Uterus (tissue), 3 donors: ENCODE measurements at regions not wholly inside any gene's neighbourhood (a gene's known extent, or its start where the extent isn't known, plus 50 kb on each side); places are given as distances from the start of the nearest gene placed in this dataset.

Experiments
- DNase-seq, 2 donors: peaks; one replicate each; pipeline ENCODE4 v3.0.0-alpha.2; 2019 to 2020
- H3K27ac ChIP-seq, 2 donors: fragments of 200-600 bp; sonication (generic); 1 replicate in 1 of 2; 2 replicates in 1 of 2; pipeline ENCODE4 v1.5.1; 2016 to 2018
- H3K27me3 ChIP-seq, 2 donors: fragments of 200-600 bp; sonication (generic); one replicate each; pipeline ENCODE4 v1.5.1; 2018 to 2019; ENCODE audit warnings: control low read depth in 1 of 2
- H3K36me3 ChIP-seq, 2 donors: fragments of 200-600 bp; sonication (generic); one replicate each; pipeline ENCODE4 v1.5.1; 2019; ENCODE audit warnings: control low read depth in 1 of 2
- H3K4me1 ChIP-seq, 2 donors: fragments of 200-600 bp; sonication (generic); one replicate each; pipeline ENCODE4 v1.5.1; 2018 to 2019; ENCODE audit warnings: control low read depth in 1 of 2
- H3K4me3 ChIP-seq, 2 donors: fragments of 200-600 bp; sonication (generic); 1 replicate in 1 of 2; 2 replicates in 1 of 2; pipeline ENCODE4 v1.5.1; 2018 to 2019; ENCODE audit warnings: mild to moderate bottlenecking in 1 of 2
- H3K9me3 ChIP-seq, 2 donors: fragments of 200-600 bp; sonication (generic); one replicate each; pipeline ENCODE4 v1.5.1; 2019; ENCODE audit warnings: control low read depth in 1 of 2
- CTCF ChIP-seq, 4 experiments: fragments of 200-600 bp in 2 of 4; fragments of 450-650 bp in 2 of 4; sonication (generic) in 2 of 4; IDR thresholded peaks; one replicate each; pipeline ENCODE4 v1.5.1; 2016 to 2019; ENCODE audit warnings: antibody characterized with exemption in 4 of 4, mild to moderate bottlenecking in 2 of 4, moderate library complexity in 1 of 4
- POLR2A ChIP-seq, 2 donors: fragments of 450-650 bp; IDR thresholded peaks; one replicate each; pipeline ENCODE4 v1.6.1; 2016; ENCODE audit warnings: antibody characterized with exemption in 2 of 2, mild to moderate bottlenecking in 1 of 2, moderate library complexity in 1 of 2
- intact Hi-C: fragments of 100-400 bp; cut with DNase I; formaldehyde crosslinking; loops from one replicate; pipeline ENCODE4 v1.15.1; 2023; ENCODE audit warnings: low total_unique reads
- donor health status: DM: yes; HTN: yes; CAD: no.

GRCh38 chr5:32522429-32523143 is 62.8 kb upstream of the SUB1 start:
- H3K27ac ChIP-seq: no peak overlapping the region
- intact Hi-C loops: no loop called here
- DNase-seq: peak in 1 of 2 donors; percentile 48

GRCh38 chr5:32521481-32521880 is 63.9 kb upstream of the SUB1 start:
- intact Hi-C loops: no loop called here
- Histone ChIP-seq H3K4me3 (no peak overlapping the region), H3K27me3 (no peaks in the 10 kb centered on the region), H3K36me3 (no peaks in the 10 kb centered on the region), H3K4me1 (no peaks in the 10 kb centered on the region), H3K27ac (no peak overlapping the region), H3K9me3 (no peaks in the 10 kb centered on the region)
- TF ChIP-seq POLR2A (IDR thresholded peaks at IDR 0.05) (no peak), CTCF (IDR thresholded peaks at IDR 0.05) (no peak)
- DNase-seq: no peak

More at GRCh38 chr5:32522429-32523143, 62.8 kb upstream of the SUB1 start:
- no peak for TF ChIP-seq CTCF (IDR thresholded peaks at IDR 0.05)
- TF ChIP-seq POLR2A (IDR thresholded peaks at IDR 0.05): no peak
- Histone ChIP-seq H3K27me3 (no peaks in the 10 kb centered on the region), H3K36me3 (no peaks in the 10 kb centered on the region), H3K4me1 (no peaks in the 10 kb centered on the region), H3K4me3 (no peak overlapping the region), H3K9me3 (no peaks in the 10 kb centered on the region)

GRCh38 chr5:32520972-32521371 is 64.4 kb upstream of the SUB1 start:
- DNase-seq: no peak
- Histone ChIP-seq H3K36me3 (no peaks in the 10 kb centered on the region), H3K27ac (no peak overlapping the region), H3K9me3 (no peaks in the 10 kb centered on the region), H3K4me1 (no peaks in the 10 kb centered on the region), H3K4me3 (no peak overlapping the region), H3K27me3 (no peaks in the 10 kb centered on the region)
- TF ChIP-seq POLR2A (IDR thresholded peaks at IDR 0.05) (no peak), CTCF (IDR thresholded peaks at IDR 0.05) (no peak)
- intact Hi-C loops: no loop called here

- no peak for DNase-seq
- Histone ChIP-seq H3K36me3 (no peaks in the 10 kb centered on the region), H3K27me3 (no peaks in the 10 kb centered on the region), H3K4me1 (no peaks in the 10 kb centered on the region), H3K4me3 (no peak overlapping the region), H3K27ac (no peak overlapping the region), H3K9me3 (no peaks in the 10 kb centered on the region)
- no peak for TF ChIP-seq CTCF (IDR thresholded peaks at IDR 0.05)
- no peak for TF ChIP-seq POLR2A (IDR thresholded peaks at IDR 0.05)
- intact Hi-C loops: no loop called here
Measured at GRCh38 chr5:32520356-32520755, 65.0 kb upstream of the SUB1 start.

- Histone ChIP-seq H3K27ac (no peak overlapping the region), H3K4me3 (no peak overlapping the region)
- intact Hi-C loops: no loop called here
Measured at GRCh38 chr5:32519508-32519907, 65.8 kb upstream of the SUB1 start.

More at GRCh38 chr5:32519508-32519907, 65.8 kb upstream of the SUB1 start:
- Histone ChIP-seq H3K4me1 (no peaks in the 10 kb centered on the region), H3K36me3 (no peaks in the 10 kb centered on the region), H3K9me3 (no peaks in the 10 kb centered on the region), H3K27me3 (no peaks in the 10 kb centered on the region)
- DNase-seq: no peak
- no peak for TF ChIP-seq POLR2A (IDR thresholded peaks at IDR 0.05)
- TF ChIP-seq CTCF (IDR thresholded peaks at IDR 0.05): no peak
